H1 (cell line): ENCODE measurements at regions not wholly inside any gene's neighbourhood (a gene's known extent, or its start where the extent isn't known, plus 50 kb on each side); places are given as distances from the start of the nearest gene placed in this dataset.

Experiments
- CEBPB ChIP-seq: IDR thresholded peaks from 2 replicates; pipeline ENCODE4 v1.6.1; 2012; ENCODE audit warnings: low read depth, low read length
- CHD1 ChIP-seq: IDR thresholded peaks from 2 replicates; pipeline ENCODE4 v1.6.1; 2012; ENCODE audit warnings: low read depth, low read length, improper control_type of control experiment
- POU5F1 ChIP-seq: IDR thresholded peaks from 2 replicates; pipeline ENCODE4 v1.6.1; 2011; ENCODE audit warnings: low read depth, mild to moderate bottlenecking, low read length, moderate library complexity
- SP1 ChIP-seq: IDR thresholded peaks from 2 replicates; pipeline ENCODE4 v1.6.1; 2011; ENCODE audit warnings: low read depth, low read length
- TF ChIP-seq, protein P1 (sequence below): IDR thresholded peaks from 2 replicates; pipeline ENCODE4 v1.6.1; 2012; ENCODE audit warnings: low read length, inconsistent platforms

DNA sequence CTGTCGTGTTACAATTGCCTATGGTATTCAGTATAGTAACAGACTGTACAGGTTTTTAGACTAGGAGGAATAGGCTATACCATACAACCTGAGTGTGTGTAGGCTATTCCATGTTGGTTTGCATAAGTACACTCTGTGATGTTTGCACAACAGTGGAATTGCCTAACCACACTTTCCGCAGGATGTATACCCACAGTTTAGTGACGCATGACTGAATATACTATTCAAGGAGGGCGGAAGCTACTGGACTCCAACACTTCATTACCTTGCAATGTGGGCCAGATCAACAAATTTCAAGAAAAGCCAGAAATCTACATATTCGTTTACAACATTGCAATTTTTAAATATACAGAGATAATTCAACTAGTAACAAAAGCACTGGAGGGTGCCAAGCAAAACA, 317.2 kb downstream of the PDGFC start (continued):
- TF ChIP-seq, protein P1, sequence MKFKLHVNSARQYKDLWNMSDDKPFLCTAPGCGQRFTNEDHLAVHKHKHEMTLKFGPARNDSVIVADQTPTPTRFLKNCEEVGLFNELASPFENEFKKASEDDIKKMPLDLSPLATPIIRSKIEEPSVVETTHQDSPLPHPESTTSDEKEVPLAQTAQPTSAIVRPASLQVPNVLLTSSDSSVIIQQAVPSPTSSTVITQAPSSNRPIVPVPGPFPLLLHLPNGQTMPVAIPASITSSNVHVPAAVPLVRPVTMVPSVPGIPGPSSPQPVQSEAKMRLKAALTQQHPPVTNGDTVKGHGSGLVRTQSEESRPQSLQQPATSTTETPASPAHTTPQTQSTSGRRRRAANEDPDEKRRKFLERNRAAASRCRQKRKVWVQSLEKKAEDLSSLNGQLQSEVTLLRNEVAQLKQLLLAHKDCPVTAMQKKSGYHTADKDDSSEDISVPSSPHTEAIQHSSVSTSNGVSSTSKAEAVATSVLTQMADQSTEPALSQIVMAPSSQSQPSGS, result no peak
- TF ChIP-seq SP1 (no peak), CHD1 (no peak), CEBPB (no peak), POU5F1 (no peak)
